HepG2 (cell line): ENCODE measurements at regions not wholly inside any gene's neighbourhood (a gene's known extent, or its start where the extent isn't known, plus 50 kb on each side); places are given as distances from the start of the nearest gene placed in this dataset.

Source experiments
- ATAC-seq: fragments of 200-7000 bp; cut with Tn5 transposase; 3 replicates; pipeline ENCODE4 v1.9.1; 2020; ENCODE audit warnings: mild to moderate bottlenecking, moderate library complexity
- BruUV-seq: library from RNA; stranded (reverse); fragments of 400-500 nt; replicated peaks from 2 replicates; lab custom pipeline; 2021; lab: Mats Ljungman, UMichigan
- CTCF ChIA-PET: fragments of 300-600 bp; formaldehyde crosslinking; extraction: SDS; loops from one replicate; lab custom pipeline; 2021; ENCODE audit warnings: low total read pairs, inconsistent platforms, low intra/inter-chr PET ratio; lab: Yijun Ruan, JAX
- POLR2A ChIA-PET: fragments of 350-600 bp; sonication (Branson Sonifier 250); formaldehyde crosslinking; loops from one replicate; lab custom pipeline; 2020; ENCODE audit warnings: antibody characterized with exemption, inconsistent platforms; lab: Yijun Ruan, JAX
- DNase-seq: peaks from one replicate; pipeline ENCODE4 v3.0.0-alpha.2; 2015; ENCODE audit warnings: low spot score
- FAIRE-seq: peaks from 3 replicates; lab custom pipeline; 2011; peaks lifted over from hg19 to GRCh38; lab: Jason Lieb, UNC
- H2AFZ ChIP-seq: one replicate; pipeline ENCODE4 v1.6.1; 2011; ENCODE audit warnings: low read length, inconsistent platforms
- H3K27ac ChIP-seq: fragments of 300-600 bp; 3 replicates; pipeline ENCODE4 v1.8.0; 2011; ENCODE audit warnings: mixed run types, mild to moderate bottlenecking, mixed read lengths, low read length, inconsistent platforms; ENCODE audit not compliant: insufficient read depth; ENCODE audit errors: extremely low read length
- H3K27me3 ChIP-seq, 2 experiments: fragments of 200-600 bp in 1 of 2; 2 replicates in 1 of 2; 3 replicates in 1 of 2; pipeline versions ENCODE4 v1.6.0 to v1.8.0; 2011; ENCODE audit warnings: low read length in 2 of 2, mild to moderate bottlenecking in 2 of 2, moderate library complexity in 2 of 2, inconsistent platforms in 1 of 2; ENCODE audit not compliant: insufficient read depth in 2 of 2, control insufficient read depth in 1 of 2
- H3K36me3 ChIP-seq, 2 experiments: fragments of 200-600 bp in 1 of 2; replicated peaks in 1 of 2; 2 replicates in 1 of 2; 3 replicates in 1 of 2; pipeline versions ENCODE4 v1.5.1 to v1.8.0; 2011; ENCODE audit warnings: low read length in 2 of 2, inconsistent platforms in 1 of 2; ENCODE audit not compliant: insufficient read depth in 2 of 2, control insufficient read depth in 1 of 2
- H3K4me1 ChIP-seq: 2 replicates; pipeline ENCODE4 v1.5.1; 2012; ENCODE audit warnings: low read length, inconsistent platforms; ENCODE audit not compliant: insufficient read depth
- H3K4me2 ChIP-seq: 2 replicates; pipeline ENCODE4 v1.6.0; 2011; ENCODE audit warnings: low read depth, low read length, inconsistent platforms
- H3K4me3 ChIP-seq, 3 experiments: fragments of 200-600 bp in 1 of 3; sonication (generic), shearing (Covaris generic) in 1 of 3; replicated peaks in 1 of 3; 2 replicates each; pipeline ENCODE4 v1.5.1; 2011 to 2016; ENCODE audit warnings: low read length in 3 of 3, inconsistent platforms in 2 of 3, low read depth in 2 of 3, mild to moderate bottlenecking in 2 of 3, control low read depth in 1 of 3, mixed read lengths in 1 of 3; ENCODE audit not compliant: insufficient read depth in 1 of 3
- H3K79me2 ChIP-seq: one replicate; pipeline ENCODE4 v1.6.1; 2011; ENCODE audit warnings: low read length, inconsistent platforms; ENCODE audit not compliant: insufficient read depth
- H3K9ac ChIP-seq: 2 replicates; pipeline ENCODE4 v1.6.0; 2011; ENCODE audit warnings: mild to moderate bottlenecking, low read depth, low read length, inconsistent platforms; ENCODE audit not compliant: insufficient read depth
- H3K9me3 ChIP-seq: 2 replicates; pipeline ENCODE4 v1.5.1; 2012; ENCODE audit warnings: mild to moderate bottlenecking, low read length
- H4K20me1 ChIP-seq: 2 replicates; pipeline ENCODE4 v1.6.0; 2011; ENCODE audit warnings: inconsistent platforms, mild to moderate bottlenecking, low read length, moderate library complexity; ENCODE audit not compliant: insufficient read depth
- DNMT3B ChIP-seq: conservative IDR thresholded peaks from 2 replicates; pipeline ENCODE4 v1.6.1; 2016; ENCODE audit warnings: missing biosample characterization, control low read depth
- NFE2 ChIP-seq: sonication (generic); formaldehyde crosslinking; IDR thresholded peaks from 2 replicates; pipeline ENCODE4 v1.4.0; 2020; ENCODE audit warnings: missing genetic modification reagents
- NFIC ChIP-seq: IDR thresholded peaks from 2 replicates; pipeline ENCODE4 v1.6.1; 2012; ENCODE audit warnings: mild to moderate bottlenecking, low read length, inconsistent platforms
- PAF1 ChIP-seq: IDR thresholded peaks from 2 replicates; pipeline ENCODE4 v1.6.1; 2016; ENCODE audit warnings: missing genetic modification reagents, missing compliant biosample characterization
- SALL1 ChIP-seq: sonication (generic); formaldehyde crosslinking; IDR thresholded peaks from 2 replicates; pipeline ENCODE4 v1.8.0; 2022; ENCODE audit warnings: mild to moderate bottlenecking, missing genetic modification reagents
- WGBS: methylation state at CpG from one replicate; pipeline ENCODE4 v1.1.6; 2017; ENCODE audit warnings: low lambda C conversion rate; 5-methylcytosine and 5-hydroxymethylcytosine counted together
- in situ Hi-C: cut with HindIII; loops from 2 replicates; pipeline ENCODE4 v1.10.0; 2017; ENCODE audit warnings: low pct_unique_long_range_greater_than_20kb; ENCODE audit not compliant: extremely low pct_ligation_motif_present
- intact Hi-C: fragments of 100-400 bp; cut with micrococcal nuclease; formaldehyde crosslinking; loops from one replicate; pipeline ENCODE4 v1.10.0; 2022; ENCODE audit not compliant: unreplicated experiment
- TF ChIP-seq, protein P1 (sequence below): IDR thresholded peaks from 2 replicates; pipeline ENCODE4 v1.6.1; 2016; ENCODE audit warnings: control low read depth
- TF ChIP-seq, protein P2 (sequence below): sonication (generic); formaldehyde crosslinking; IDR thresholded peaks from 2 replicates; pipeline ENCODE4 v1.8.1; 2023; ENCODE audit warnings: mild to moderate bottlenecking, inconsistent platforms, moderate library complexity, missing genetic modification reagents, borderline replicate concordance

DNA sequence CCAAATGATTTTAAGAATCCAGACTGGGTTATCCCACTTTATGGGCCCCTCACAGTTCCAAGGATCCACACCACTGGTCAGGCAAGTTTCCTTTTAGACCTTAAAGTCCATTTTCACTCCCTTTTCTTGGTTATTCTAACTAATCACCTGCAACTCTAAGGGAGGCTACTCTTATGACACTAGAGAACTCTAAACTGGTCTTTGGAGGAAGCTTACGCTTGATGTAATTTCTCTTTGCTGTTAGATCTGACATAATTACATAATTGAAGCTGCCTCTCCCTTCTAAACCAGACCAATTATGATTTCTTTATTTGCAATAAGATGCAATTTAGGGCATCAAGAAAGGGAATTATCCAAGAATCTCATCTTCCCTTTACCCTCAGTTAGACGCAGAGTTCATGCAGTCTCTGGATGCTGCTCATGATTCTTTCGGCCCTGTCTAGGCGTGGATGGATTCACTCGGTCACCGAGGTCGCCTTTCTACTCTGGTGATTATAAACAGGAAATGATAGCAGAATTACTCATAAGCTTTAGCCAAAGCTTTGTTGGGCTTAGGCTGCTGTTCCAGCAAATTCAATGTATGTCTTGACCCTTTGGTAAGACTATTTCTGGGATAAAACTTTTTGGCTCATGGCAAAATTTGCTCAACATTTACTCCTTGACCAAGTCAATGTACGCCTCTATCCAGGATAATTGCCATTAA, 130.9 kb upstream of the PRNP start:
- in situ Hi-C loops = no loop called here
- Histone ChIP-seq H3K27ac (no peak overlapping the region), H3K4me1 (no peaks in the 10 kb centered on the region), H3K9me3 (no peaks in the 10 kb centered on the region), H3K4me3 (no peak overlapping the region), H4K20me1 (no peaks in the 10 kb centered on the region), H3K9ac (no peak overlapping the region), H3K36me3 (no peaks in the 10 kb centered on the region), H3K79me2 (no peaks in the 10 kb centered on the region), H2AFZ (no peak overlapping the region), H3K4me2 (no peak overlapping the region), H3K27me3 (no peaks in the 10 kb centered on the region)
- WGBS = 29% methylated on average over 8 of the region's 8 CpGs
- ChIA-PET POLR2A (no interaction called here), CTCF (no interaction called here)
- DNase-seq = no peak
- no TSS peak for BruUV-seq
- ATAC-seq = no peak
- TF ChIP-seq NFE2 = no peak
- no peak for TF ChIP-seq NFIC
- no peak for TF ChIP-seq SALL1 (CRISPR knock-in tag)
- TF ChIP-seq, protein P1, sequence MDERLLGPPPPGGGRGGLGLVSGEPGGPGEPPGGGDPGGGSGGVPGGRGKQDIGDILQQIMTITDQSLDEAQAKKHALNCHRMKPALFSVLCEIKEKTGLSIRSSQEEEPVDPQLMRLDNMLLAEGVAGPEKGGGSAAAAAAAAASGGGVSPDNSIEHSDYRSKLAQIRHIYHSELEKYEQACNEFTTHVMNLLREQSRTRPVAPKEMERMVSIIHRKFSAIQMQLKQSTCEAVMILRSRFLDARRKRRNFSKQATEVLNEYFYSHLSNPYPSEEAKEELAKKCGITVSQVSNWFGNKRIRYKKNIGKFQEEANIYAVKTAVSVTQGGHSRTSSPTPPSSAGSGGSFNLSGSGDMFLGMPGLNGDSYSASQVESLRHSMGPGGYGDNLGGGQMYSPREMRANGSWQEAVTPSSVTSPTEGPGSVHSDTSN (CRISPR knock-in tag) = no peak
- TF ChIP-seq, protein P2, sequence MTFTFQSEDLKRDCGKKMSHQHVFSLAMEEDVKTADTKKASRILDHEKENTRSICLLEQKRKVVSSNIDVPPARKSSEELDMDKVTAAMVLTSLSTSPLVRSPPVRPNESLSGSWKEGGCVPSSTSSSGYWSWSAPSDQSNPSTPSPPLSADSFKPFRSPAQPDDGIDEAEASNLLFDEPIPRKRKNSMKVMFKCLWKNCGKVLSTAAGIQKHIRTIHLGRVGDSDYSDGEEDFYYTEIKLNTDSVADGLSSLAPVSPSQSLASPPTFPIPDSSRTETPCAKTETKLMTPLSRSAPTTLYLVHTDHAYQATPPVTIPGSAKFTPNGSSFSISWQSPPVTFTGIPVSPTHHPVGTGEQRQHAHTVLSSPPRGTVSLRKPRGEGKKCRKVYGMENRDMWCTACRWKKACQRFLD (CRISPR knock-in tag) = no peak
- no peak for TF ChIP-seq DNMT3B (CRISPR knock-in tag)
- TF ChIP-seq PAF1 = no peak
- intact Hi-C loops = no loop called here
- no peak for FAIRE-seq
